K562 (cell line): ENCODE measurements at regions not wholly inside any gene's neighbourhood (a gene's known extent, or its start where the extent isn't known, plus 50 kb on each side); places are given as distances from the start of the nearest gene placed in this dataset.

Experiments
- ATAC-seq: fragments of 200-7000 bp; cut with Tn5 transposase; 3 replicates; pipeline ENCODE4 v1.9.1; 2020; ENCODE audit warnings: moderate library complexity
- BruUV-seq: library from RNA; stranded (reverse); fragments of 400-500 nt; replicated peaks from 2 replicates; lab custom pipeline; 2021; lab: Mats Ljungman, UMichigan
- CTCF ChIA-PET: fragments of 300-600 bp; formaldehyde crosslinking; extraction: SDS; loops from one replicate; lab custom pipeline; 2021; ENCODE audit warnings: low intra/inter-chr PET ratio; lab: Yijun Ruan, JAX
- POLR2A ChIA-PET: fragments of 300-600, 350-650 bp; sonication (Branson Sonifier 250); formaldehyde crosslinking; extraction: SDS; loops from one replicate; lab custom pipeline; 2021; ENCODE audit warnings: antibody characterized with exemption, inconsistent platforms; lab: Yijun Ruan, JAX
- DNase-seq, 4 experiments: peaks; one replicate each; pipeline versions ENCODE4 v3.0.0 to v3.0.0-alpha.2; 2011 to 2018; ENCODE audit warnings: low spot score in 3 of 4, mixed read lengths in 3 of 4; ENCODE audit errors: extremely low read depth in 1 of 4
- FAIRE-seq: peaks from 2 replicates; lab custom pipeline; 2011; peaks lifted over from hg19 to GRCh38; lab: Jason Lieb, UNC
- H2AFZ ChIP-seq: 2 replicates; pipeline ENCODE4 v1.6.0; 2011; ENCODE audit warnings: low read depth, low read length, control low read depth, inconsistent platforms
- H3K27ac ChIP-seq: fragments of 200-600 bp; 3 replicates; pipeline ENCODE4 v1.8.0; 2011; ENCODE audit warnings: low read depth, mild to moderate bottlenecking, control low read depth, inconsistent platforms, low read length, moderate library complexity, mixed read lengths; ENCODE audit errors: extremely low read depth
- H3K27me3 ChIP-seq, 2 experiments: fragments of 300-600 bp in 1 of 2; 2 replicates in 1 of 2; 3 replicates in 1 of 2; pipeline versions ENCODE4 v1.6.0 to v1.8.0; 2011; ENCODE audit warnings: inconsistent platforms in 2 of 2, low read length in 2 of 2, mild to moderate bottlenecking in 1 of 2, mixed read lengths in 1 of 2, moderate library complexity in 1 of 2; ENCODE audit not compliant: control insufficient read depth in 2 of 2, insufficient read depth in 2 of 2
- H3K36me3 ChIP-seq: fragments of 300-600 bp; 3 replicates; pipeline ENCODE4 v1.8.0; 2011; ENCODE audit warnings: mild to moderate bottlenecking, low read length, inconsistent platforms; ENCODE audit not compliant: control insufficient read depth, insufficient read depth
- H3K4me1 ChIP-seq, 2 experiments: fragments of 200-600 bp in 1 of 2; replicated peaks in 1 of 2; 2 replicates in 1 of 2; 3 replicates in 1 of 2; pipeline versions ENCODE4 v1.5.1 to v1.8.0; 2011; ENCODE audit warnings: inconsistent platforms in 2 of 2, low read length in 2 of 2, mild to moderate bottlenecking in 1 of 2, mixed read lengths in 1 of 2, moderate library complexity in 1 of 2; ENCODE audit not compliant: control insufficient read depth in 2 of 2, insufficient read depth in 2 of 2
- H3K4me2 ChIP-seq: 2 replicates; pipeline ENCODE4 v1.6.1; 2011; ENCODE audit warnings: low read length, control low read depth, inconsistent platforms, mixed read lengths; ENCODE audit not compliant: insufficient read depth
- H3K4me3 ChIP-seq: fragments of 200-600 bp; sonication (generic), shearing (Covaris generic); 2 replicates; pipeline ENCODE4 v1.5.1; 2016; ENCODE audit warnings: control low read depth, inconsistent platforms
- H3K79me2 ChIP-seq: fragments of 200-600 bp; 3 replicates; pipeline ENCODE4 v1.8.0; 2011; ENCODE audit warnings: low read length, inconsistent platforms; ENCODE audit not compliant: control insufficient read depth, insufficient read depth
- H3K9ac ChIP-seq, 2 experiments: 2 replicates each; pipeline versions ENCODE4 v1.6.0 to v1.6.1; 2011; ENCODE audit warnings: low read depth in 2 of 2, low read length in 2 of 2, control low read depth in 1 of 2, inconsistent platforms in 1 of 2, mild to moderate bottlenecking in 1 of 2, mixed read lengths in 1 of 2; ENCODE audit not compliant: insufficient read depth in 1 of 2
- H3K9me1 ChIP-seq: one replicate; pipeline ENCODE4 v1.6.0; 2011; ENCODE audit warnings: inconsistent platforms, mild to moderate bottlenecking, low read length, moderate library complexity; ENCODE audit not compliant: control insufficient read depth, insufficient read depth
- H3K9me3 ChIP-seq: replicated peaks from 2 replicates; pipeline ENCODE4 v1.5.1; 2011; ENCODE audit warnings: low read depth, low read length, inconsistent platforms; ENCODE audit not compliant: control insufficient read depth, insufficient read depth
- H4K20me1 ChIP-seq: replicated peaks from 2 replicates; pipeline ENCODE4 v1.6.1; 2011; ENCODE audit warnings: low read length, inconsistent platforms, mixed read lengths; ENCODE audit not compliant: control insufficient read depth, insufficient read depth
- ADNP ChIP-seq: fragments of 200-800 bp; sonication (Bioruptor generic); IDR thresholded peaks from 2 replicates; pipeline ENCODE4 v1.6.1; 2016; ENCODE audit warnings: missing genetic modification characterization, missing compliant biosample characterization
- CCAR2 ChIP-seq: fragments of 200-400 bp; formaldehyde crosslinking; IDR thresholded peaks from 2 replicates; pipeline ENCODE4 v1.6.1; 2017; ENCODE audit warnings: mild to moderate bottlenecking, low read depth, low read length
- ETV6 ChIP-seq, 3 experiments: fragments of 150-350 bp in 1 of 3; sonication (generic) in 1 of 3; formaldehyde crosslinking in 1 of 3; IDR thresholded peaks; 2 replicates each; pipeline versions ENCODE4 v1.6.1 to v1.8.0; 2014 to 2022; ENCODE audit warnings: borderline replicate concordance in 2 of 3, low read depth in 2 of 3, antibody characterized with exemption in 1 of 3, low read length in 1 of 3, mild to moderate bottlenecking in 1 of 3, missing genetic modification reagents in 1 of 3
- IRF1 ChIP-seq: sonication (generic); formaldehyde crosslinking; IDR thresholded peaks from 2 replicates; pipeline ENCODE4 v1.8.0; 2022; ENCODE audit warnings: missing genetic modification reagents, mild to moderate bottlenecking, borderline replicate concordance
- MTA3 ChIP-seq: fragments of 450-650 bp; formaldehyde crosslinking; IDR thresholded peaks from 2 replicates; pipeline ENCODE4 v1.6.1; 2017; ENCODE audit warnings: mild to moderate bottlenecking, borderline replicate concordance
- SIX5 ChIP-seq, 2 experiments: IDR thresholded peaks; 2 replicates each; pipeline ENCODE4 v1.6.1; 2011; ENCODE audit warnings: low read length in 2 of 2, borderline replicate concordance in 1 of 2, low read depth in 1 of 2, mild to moderate bottlenecking in 1 of 2, moderate library complexity in 1 of 2; ENCODE audit not compliant: insufficient read depth in 1 of 2
- SRSF7 ChIP-seq: fragments of 200-400 bp; formaldehyde crosslinking; optimal IDR thresholded peaks from 2 replicates; pipeline ENCODE3; 2017; ENCODE audit warnings: mild to moderate bottlenecking, low read depth, low read length
- ZNF133 ChIP-seq: fragments of 250-450 bp; sonication (Bioruptor Pico); IDR thresholded peaks from 2 replicates; pipeline ENCODE4 v1.4.0; 2020; ENCODE audit warnings: mild to moderate bottlenecking
- ZNF449 ChIP-seq: fragments of 250-450 bp; sonication (Bioruptor Pico); IDR thresholded peaks from 2 replicates; pipeline ENCODE4 v1.8.0; 2022; ENCODE audit warnings: moderate library complexity, mild to moderate bottlenecking, inconsistent platforms
- ZNF589 ChIP-seq: fragments of 200-800 bp; sonication (Bioruptor generic); IDR thresholded peaks from 2 replicates; pipeline ENCODE4 v1.6.1; 2016; ENCODE audit warnings: low read depth, missing genetic modification characterization, missing compliant biosample characterization
- ZNF778 ChIP-seq: fragments of 450-650 bp; formaldehyde crosslinking; IDR thresholded peaks from 2 replicates; pipeline ENCODE4 v1.4.0; 2020; ENCODE audit warnings: mild to moderate bottlenecking, moderate library complexity
- ZZZ3 ChIP-seq: fragments of 450-650 bp; IDR thresholded peaks from 2 replicates; pipeline ENCODE4 v1.6.1; 2016; ENCODE audit warnings: antibody characterized with exemption, mild to moderate bottlenecking, moderate library complexity
- WGBS: fragments of 100-300 bp; shearing (Covaris generic); methylation state at CpG from one replicate; pipeline ENCODE4 v1.1.6; 2016; ENCODE audit warnings: low coverage, mixed read lengths; ENCODE audit not compliant: insufficient coverage; ENCODE audit errors: missing lambda C conversion rate; 5-methylcytosine and 5-hydroxymethylcytosine counted together
- in situ Hi-C: fragments of 300-500 bp; cut with MboI; formaldehyde crosslinking; loops from 4 replicates; pipeline ENCODE4 v1.15.0; 2018; ENCODE audit warnings: inconsistent platforms, mixed read lengths
- intact Hi-C: fragments of 100-400 bp; cut with micrococcal nuclease; formaldehyde crosslinking; loops from 2 replicates; pipeline ENCODE4 v1.14.2; 2022
- TF ChIP-seq, protein P1 (sequence below): fragments of 450-650 bp; IDR thresholded peaks from 2 replicates; pipeline ENCODE4 v1.6.1; 2017; ENCODE audit warnings: antibody characterized with exemption, mild to moderate bottlenecking

DNA sequence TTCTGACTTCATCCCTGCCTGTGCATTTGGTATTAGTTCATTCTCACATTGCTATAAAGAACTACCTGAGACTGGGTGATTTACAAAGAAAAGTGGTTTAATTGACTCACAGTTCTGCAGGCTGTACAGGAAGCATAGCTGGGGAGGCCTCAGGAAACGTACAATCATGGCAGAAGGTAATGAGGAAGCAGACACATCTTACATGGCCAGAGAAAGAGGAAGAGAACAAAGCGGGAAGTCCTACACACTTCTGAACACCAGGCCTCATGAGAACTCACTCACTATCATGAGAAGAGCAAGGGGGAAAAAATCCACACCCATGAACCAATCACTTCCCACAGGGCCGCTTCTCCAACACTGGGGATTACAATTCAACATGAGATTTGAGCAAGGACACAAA, 303.9 kb downstream of the CBLN4 start (continued):
- TF ChIP-seq, protein P1, sequence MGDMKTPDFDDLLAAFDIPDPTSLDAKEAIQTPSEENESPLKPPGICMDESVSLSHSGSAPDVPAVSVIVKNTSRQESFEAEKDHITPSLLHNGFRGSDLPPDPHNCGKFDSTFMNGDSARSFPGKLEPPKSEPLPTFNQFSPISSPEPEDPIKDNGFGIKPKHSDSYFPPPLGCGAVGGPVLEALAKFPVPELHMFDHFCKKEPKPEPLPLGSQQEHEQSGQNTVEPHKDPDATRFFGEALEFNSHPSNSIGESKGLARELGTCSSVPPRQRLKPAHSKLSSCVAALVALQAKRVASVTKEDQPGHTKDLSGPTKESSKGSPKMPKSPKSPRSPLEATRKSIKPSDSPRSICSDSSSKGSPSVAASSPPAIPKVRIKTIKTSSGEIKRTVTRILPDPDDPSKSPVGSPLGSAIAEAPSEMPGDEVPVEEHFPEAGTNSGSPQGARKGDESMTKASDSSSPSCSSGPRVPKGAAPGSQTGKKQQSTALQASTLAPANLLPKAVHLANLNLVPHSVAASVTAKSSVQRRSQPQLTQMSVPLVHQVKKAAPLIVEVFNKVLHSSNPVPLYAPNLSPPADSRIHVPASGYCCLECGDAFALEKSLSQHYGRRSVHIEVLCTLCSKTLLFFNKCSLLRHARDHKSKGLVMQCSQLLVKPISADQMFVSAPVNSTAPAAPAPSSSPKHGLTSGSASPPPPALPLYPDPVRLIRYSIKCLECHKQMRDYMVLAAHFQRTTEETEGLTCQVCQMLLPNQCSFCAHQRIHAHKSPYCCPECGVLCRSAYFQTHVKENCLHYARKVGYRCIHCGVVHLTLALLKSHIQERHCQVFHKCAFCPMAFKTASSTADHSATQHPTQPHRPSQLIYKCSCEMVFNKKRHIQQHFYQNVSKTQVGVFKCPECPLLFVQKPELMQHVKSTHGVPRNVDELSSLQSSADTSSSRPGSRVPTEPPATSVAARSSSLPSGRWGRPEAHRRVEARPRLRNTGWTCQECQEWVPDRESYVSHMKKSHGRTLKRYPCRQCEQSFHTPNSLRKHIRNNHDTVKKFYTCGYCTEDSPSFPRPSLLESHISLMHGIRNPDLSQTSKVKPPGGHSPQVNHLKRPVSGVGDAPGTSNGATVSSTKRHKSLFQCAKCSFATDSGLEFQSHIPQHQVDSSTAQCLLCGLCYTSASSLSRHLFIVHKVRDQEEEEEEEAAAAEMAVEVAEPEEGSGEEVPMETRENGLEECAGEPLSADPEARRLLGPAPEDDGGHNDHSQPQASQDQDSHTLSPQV = no peak
- no peak for TF ChIP-seq ZZZ3
- no peak for TF ChIP-seq ZNF589 (CRISPR knock-in tag)
- TF ChIP-seq SRSF7 = no peak
- no peak for TF ChIP-seq MTA3
- TF ChIP-seq SIX5 (IDR thresholded peaks at IDR 0.05; ENCODE audit: borderline replicate concordance in 1 of 2, insufficient read depth in 1 of 2, low read depth in 1 of 2, low read length in 2 of 2) = no peak

DNA sequence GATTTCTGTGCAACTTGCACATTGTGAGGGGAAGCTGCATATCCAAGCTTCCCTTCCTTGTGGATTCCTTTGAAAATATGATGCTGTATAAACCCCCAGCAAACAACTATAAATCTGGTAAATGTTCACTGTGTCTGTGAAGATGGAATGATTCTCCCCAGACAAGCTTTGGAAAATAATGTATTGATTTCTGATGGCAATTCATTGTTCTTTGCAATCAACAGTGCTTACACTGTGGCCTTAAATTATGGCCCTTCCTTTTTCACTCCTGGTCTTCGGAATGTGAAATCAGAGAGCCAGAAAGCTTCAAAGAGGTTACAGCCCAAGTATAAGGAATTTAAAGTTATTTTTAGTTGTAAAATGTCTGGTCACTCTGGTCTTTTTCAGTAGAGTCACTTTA, 308.8 kb downstream of the CBLN4 start:
- H3K4me2 ChIP-seq = no peak overlapping the region
- H2AFZ ChIP-seq = no peak overlapping the region
- no peaks in the 10 kb centered on the region for H3K4me1 ChIP-seq
- ATAC-seq (no peak), FAIRE-seq (no peak), DNase-seq (no peak)
- no peaks in the 10 kb centered on the region for H3K9me3 ChIP-seq
- H3K27ac ChIP-seq = no peak overlapping the region
- BruUV-seq = no TSS peak
- no peaks in the 10 kb centered on the region for H3K79me2 ChIP-seq
- no peaks in the 10 kb centered on the region for H3K27me3 ChIP-seq
- 0% methylated on average over 1 of the region's 1 CpG for WGBS
- CTCF ChIA-PET = no interaction called here
- no peaks in the 10 kb centered on the region for H3K36me3 ChIP-seq
- H4K20me1 ChIP-seq = no peaks in the 10 kb centered on the region
- H3K9ac ChIP-seq = no peak overlapping the region
- no peaks in the 10 kb centered on the region for H3K9me1 ChIP-seq
- in situ Hi-C loops (no loop called here), intact Hi-C loops (no loop called here)
- POLR2A ChIA-PET = no interaction called here
- no peak overlapping the region for H3K4me3 ChIP-seq
- TF ChIP-seq IRF1 (CRISPR knock-in tag) = no peak
- TF ChIP-seq ZNF449 (CRISPR knock-in tag) = no peak
- no peak for TF ChIP-seq ADNP (tag)
- TF ChIP-seq ETV6 (IDR thresholded peaks at IDR 0.05; ENCODE audit: borderline replicate concordance in 1 of 2, low read depth in 2 of 2, low read length in 1 of 2) = no peak
- no peak for TF ChIP-seq ETV6 (CRISPR knock-in tag; IDR thresholded peaks at IDR 0.05; ENCODE audit: borderline replicate concordance)
- no peak for TF ChIP-seq CCAR2
- no peak for TF ChIP-seq ZNF133 (CRISPR knock-in tag)
- no peak for TF ChIP-seq ZNF778 (CRISPR knock-in tag)
